ENCODE measurements at regions not wholly inside any gene's neighbourhood (a gene's known extent, or its start where the extent isn't known, plus 50 kb on each side); places are given as distances from the start of the nearest gene placed in this dataset.

- H2AFZ ChIP-seq (ENCODE audit: insufficient read depth, low read depth, low read length, poor library complexity, severe bottlenecking), result no peak overlapping the region
These were observed 133.8 kb upstream of the LCORL start for GRCh38 chr4:18155067-18156041.

More at GRCh38 chr4:18155067-18156041, 133.8 kb upstream of the LCORL start:
- Histone ChIP-seq H3K4me2 (replicated peaks; ENCODE audit: extremely low read depth, low read length, poor library complexity, severe bottlenecking) (no peak overlapping the region), H4K20me1 (ENCODE audit: insufficient read depth, low read length) (no peaks in the 10 kb centered on the region), H3K9me3 (replicated peaks in 1 of 2; ENCODE audit: control insufficient read depth in 1 of 2, insufficient read depth in 1 of 2, low read length in 2 of 2) (peaks cover 9 to 15% of the 10 kb centered on the region in 2 donors), H3K4me3 (replicated peaks in 1 of 3; ENCODE audit: low read depth in 2 of 3, low read length in 3 of 3) (no peak overlapping the region), H3K79me2 (ENCODE audit: insufficient read depth, low read length) (no peaks in the 10 kb centered on the region), H3K4me1 (ENCODE audit: control insufficient read depth in 1 of 2, insufficient read depth in 2 of 2, low read length in 2 of 2) (no peaks in the 10 kb centered on the region), H3K36me3 (replicated peaks in 1 of 2; ENCODE audit: control insufficient read depth in 1 of 2, insufficient read depth in 2 of 2, low read length in 2 of 2) (no peaks in the 10 kb centered on the region), H3K9ac (ENCODE audit: insufficient read depth, low read length, poor library complexity, severe bottlenecking) (no peak overlapping the region), H3K27ac (ENCODE audit: low read depth in 1 of 2, low read length in 2 of 2) (no peak overlapping the region), H3K27me3 (ENCODE audit: control insufficient read depth in 2 of 2, insufficient read depth in 2 of 2, low read length in 2 of 2) (no peaks in the 10 kb centered on the region)
- Mint-ChIP-seq H3K4me1 (no peaks in the 10 kb centered on the region), H3K27me3 (ENCODE audit: low read depth in 3 of 3) (peaks cover 0 to 1% (median 0%) of the 10 kb centered on the region in 3 donors), H3K4me3 (no peak overlapping the region), H3K36me3 (no peaks in the 10 kb centered on the region), H3K27ac (no peak overlapping the region), H3K9me3 (peaks cover 6 to 16% (median 10%) of the 10 kb centered on the region in 7 donors)
- no CpG with 5 or more reads among the region's 2 CpGs for WGBS (ENCODE audit: insufficient coverage)
- no peak for DNase-seq
- TF ChIP-seq CTCF (IDR thresholded peaks at IDR 0.05), result no peak
- intact Hi-C loops (cut with micrococcal nuclease), result no loop called here
